ENCODE measurements at regions not wholly inside any gene's neighbourhood (a gene's known extent, or its start where the extent isn't known, plus 50 kb on each side); places are given as distances from the start of the nearest gene placed in this dataset.

DNA sequence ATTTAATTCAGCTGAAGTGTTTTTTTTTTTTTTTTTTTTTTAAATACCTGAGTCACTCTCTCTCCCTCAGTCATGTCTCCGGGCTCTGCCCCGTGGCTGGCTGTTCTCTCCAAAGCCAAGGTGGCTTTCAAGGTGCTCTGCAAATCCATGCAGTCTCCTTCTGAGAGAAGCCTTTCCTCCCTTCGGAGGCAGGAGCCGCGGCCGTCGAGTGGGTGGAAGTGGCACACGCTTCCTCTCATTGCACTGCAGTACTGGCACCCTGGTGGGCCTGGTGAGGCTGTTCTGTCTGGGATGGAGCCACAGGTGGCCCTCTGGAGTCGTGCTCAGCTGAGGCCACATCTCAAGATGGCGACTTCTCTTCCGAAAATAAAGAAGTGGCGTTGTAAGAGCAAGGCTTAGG lies 221.8 kb downstream of the GLRX3 start:
- ATAC-seq (no peak), DNase-seq (no peak)
- no peak overlapping the region for H3K4me3 ChIP-seq
- no peaks in the 10 kb centered on the region for H3K36me3 ChIP-seq
- TF ChIP-seq, protein P1, sequence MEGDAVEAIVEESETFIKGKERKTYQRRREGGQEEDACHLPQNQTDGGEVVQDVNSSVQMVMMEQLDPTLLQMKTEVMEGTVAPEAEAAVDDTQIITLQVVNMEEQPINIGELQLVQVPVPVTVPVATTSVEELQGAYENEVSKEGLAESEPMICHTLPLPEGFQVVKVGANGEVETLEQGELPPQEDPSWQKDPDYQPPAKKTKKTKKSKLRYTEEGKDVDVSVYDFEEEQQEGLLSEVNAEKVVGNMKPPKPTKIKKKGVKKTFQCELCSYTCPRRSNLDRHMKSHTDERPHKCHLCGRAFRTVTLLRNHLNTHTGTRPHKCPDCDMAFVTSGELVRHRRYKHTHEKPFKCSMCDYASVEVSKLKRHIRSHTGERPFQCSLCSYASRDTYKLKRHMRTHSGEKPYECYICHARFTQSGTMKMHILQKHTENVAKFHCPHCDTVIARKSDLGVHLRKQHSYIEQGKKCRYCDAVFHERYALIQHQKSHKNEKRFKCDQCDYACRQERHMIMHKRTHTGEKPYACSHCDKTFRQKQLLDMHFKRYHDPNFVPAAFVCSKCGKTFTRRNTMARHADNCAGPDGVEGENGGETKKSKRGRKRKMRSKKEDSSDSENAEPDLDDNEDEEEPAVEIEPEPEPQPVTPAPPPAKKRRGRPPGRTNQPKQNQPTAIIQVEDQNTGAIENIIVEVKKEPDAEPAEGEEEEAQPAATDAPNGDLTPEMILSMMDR (IDR thresholded peaks at IDR 0.05 in 4 of 5, conservative IDR thresholded peaks at IDR 0.05 in 1 of 5): no peak
- TF ChIP-seq POLR2A (IDR thresholded peaks at IDR 0.05): no peak
- in situ Hi-C loops (cut with MboI; ENCODE audit: low sequenced_read_pairs in 4 of 4) (no loop called here), intact Hi-C loops (cut with DNase I; ENCODE audit: low total_unique reads) (no loop called here)
- H3K27me3 ChIP-seq: no peaks in the 10 kb centered on the region
- H3K27ac ChIP-seq: no peak overlapping the region
- no peaks in the 10 kb centered on the region for H3K9me3 ChIP-seq
- no peaks in the 10 kb centered on the region for H3K4me1 ChIP-seq

DNA sequence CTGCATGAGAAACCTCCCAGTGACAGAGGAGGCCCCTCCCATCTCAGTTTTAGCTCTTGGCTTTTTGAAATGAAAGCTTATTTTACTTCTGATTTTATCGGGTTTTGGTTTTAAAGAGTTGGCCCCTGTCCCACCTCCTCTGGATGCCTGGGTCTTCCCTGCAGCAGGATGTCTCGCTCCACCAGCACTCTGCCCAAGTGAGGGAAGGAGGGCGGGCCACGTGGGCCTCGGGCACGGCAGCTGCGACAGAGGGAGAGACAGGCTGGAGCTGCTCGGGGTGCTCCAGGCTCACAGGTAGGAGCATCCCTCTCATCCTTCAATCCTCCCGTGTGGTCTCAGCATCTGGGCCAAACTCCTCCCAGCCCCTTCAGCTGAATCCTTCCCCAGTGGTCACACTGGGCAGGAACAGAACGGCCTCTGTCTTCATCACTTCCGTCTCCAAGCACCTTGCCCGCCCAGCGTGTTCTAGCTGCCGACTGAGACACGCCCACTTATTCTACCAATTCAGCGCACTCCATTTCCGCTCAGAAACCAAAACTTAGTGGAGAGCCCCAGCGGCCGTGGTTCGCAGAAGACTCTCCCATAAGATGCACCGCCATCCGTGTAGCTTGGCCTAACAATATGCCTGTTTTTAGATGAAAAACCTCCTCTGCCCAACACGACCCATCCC lies 222.9 kb downstream of the GLRX3 start:
- no peak for ATAC-seq
- Histone ChIP-seq H3K27me3 (no peaks in the 10 kb centered on the region), H3K4me3 (no peak overlapping the region), H3K27ac (no peak overlapping the region), H3K36me3 (no peaks in the 10 kb centered on the region), H3K9me3 (no peaks in the 10 kb centered on the region), H3K4me1 (no peaks in the 10 kb centered on the region)
- intact Hi-C loops (cut with DNase I; ENCODE audit: low total_unique reads) (no loop called here), in situ Hi-C loops (cut with MboI; ENCODE audit: low sequenced_read_pairs in 4 of 4) (no loop called here)
- TF ChIP-seq POLR2A (IDR thresholded peaks at IDR 0.05): no peak
- TF ChIP-seq, protein P1 (IDR thresholded peaks at IDR 0.05 in 4 of 5, conservative IDR thresholded peaks at IDR 0.05 in 1 of 5): no peak
- DNase-seq: no peak

DNA sequence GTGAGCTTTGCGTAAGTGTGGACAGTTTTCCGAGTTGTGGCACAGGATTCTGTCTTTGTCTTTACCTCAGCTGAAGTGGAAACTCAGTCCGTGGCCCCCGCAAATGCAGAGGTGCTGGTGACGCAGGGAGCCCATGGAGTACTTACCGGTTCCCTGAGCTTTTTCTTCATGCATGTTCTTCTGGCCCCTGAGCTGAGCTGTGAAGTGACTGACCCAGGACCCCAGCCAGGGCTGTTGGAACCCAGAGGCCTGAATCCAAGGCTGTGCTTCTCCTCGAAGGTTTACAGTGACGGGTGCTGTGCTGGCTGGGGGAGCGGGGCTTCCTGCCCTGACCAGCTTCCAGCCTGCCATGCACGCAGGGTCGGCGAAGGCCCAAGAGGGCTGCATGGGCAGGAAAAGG lies 223.5 kb downstream of the GLRX3 start:
- intact Hi-C loops (cut with DNase I; ENCODE audit: low total_unique reads) (no loop called here), in situ Hi-C loops (cut with MboI; ENCODE audit: low sequenced_read_pairs in 4 of 4) (no loop called here)

DNA sequence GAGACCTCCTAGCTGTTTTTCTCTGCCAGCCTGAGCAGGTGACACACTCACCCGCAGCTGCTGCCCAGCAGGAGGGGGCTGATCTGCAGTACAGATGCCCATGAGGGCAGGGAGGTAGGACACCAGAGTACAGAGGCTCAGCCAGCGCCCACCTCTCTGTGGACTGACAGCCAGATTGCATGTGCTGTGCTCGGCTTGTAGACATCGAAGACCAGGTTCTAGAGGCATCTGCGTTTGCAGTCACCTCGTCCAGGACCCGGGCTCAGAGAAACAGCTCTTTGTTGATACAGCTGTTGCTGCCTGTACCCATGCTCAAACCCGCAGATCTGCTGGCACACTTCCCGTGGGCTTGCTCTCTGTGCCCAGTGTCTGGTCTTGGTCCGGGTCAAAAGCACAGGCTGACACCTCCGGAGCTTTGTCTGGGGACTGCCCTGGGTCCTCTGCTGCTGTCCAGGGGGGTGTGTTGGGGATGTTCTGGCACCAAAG lies 224.7 kb downstream of the GLRX3 start:
- no peak for TF ChIP-seq POLR2A (IDR thresholded peaks at IDR 0.05)
- TF ChIP-seq, protein P1 (IDR thresholded peaks at IDR 0.05 in 4 of 5, conservative IDR thresholded peaks at IDR 0.05 in 1 of 5): no peak
- intact Hi-C loops (cut with DNase I; ENCODE audit: low total_unique reads): no loop called here

More for the DNA sequence above, 223.5 kb downstream of the GLRX3 start:
- TF ChIP-seq POLR2A (IDR thresholded peaks at IDR 0.05): no peak
- TF ChIP-seq, protein P1 (IDR thresholded peaks at IDR 0.05 in 4 of 5, conservative IDR thresholded peaks at IDR 0.05 in 1 of 5): no peak
- no peaks in the 10 kb centered on the region for H3K4me1 ChIP-seq
- ATAC-seq (no peak), DNase-seq (no peak)
- no peaks in the 10 kb centered on the region for H3K36me3 ChIP-seq
- no peak overlapping the region for H3K27ac ChIP-seq
- no peaks in the 10 kb centered on the region for H3K9me3 ChIP-seq
- H3K27me3 ChIP-seq: no peaks in the 10 kb centered on the region
- no peak overlapping the region for H3K4me3 ChIP-seq

More for the DNA sequence above, 224.7 kb downstream of the GLRX3 start:
- no peak overlapping the region for H3K4me3 ChIP-seq
- DNase-seq (no peak), ATAC-seq (no peak)
- H3K36me3 ChIP-seq: no peaks in the 10 kb centered on the region
- no peak overlapping the region for H3K27ac ChIP-seq
- H3K27me3 ChIP-seq: no peaks in the 10 kb centered on the region
- H3K4me1 ChIP-seq: no peaks in the 10 kb centered on the region
- no peaks in the 10 kb centered on the region for H3K9me3 ChIP-seq
- in situ Hi-C loops (cut with MboI; ENCODE audit: low sequenced_read_pairs in 4 of 4): no loop called here
